ENCODE measurements at regions not wholly inside any gene's neighbourhood (a gene's known extent, or its start where the extent isn't known, plus 50 kb on each side); places are given as distances from the start of the nearest gene placed in this dataset.

DNA sequence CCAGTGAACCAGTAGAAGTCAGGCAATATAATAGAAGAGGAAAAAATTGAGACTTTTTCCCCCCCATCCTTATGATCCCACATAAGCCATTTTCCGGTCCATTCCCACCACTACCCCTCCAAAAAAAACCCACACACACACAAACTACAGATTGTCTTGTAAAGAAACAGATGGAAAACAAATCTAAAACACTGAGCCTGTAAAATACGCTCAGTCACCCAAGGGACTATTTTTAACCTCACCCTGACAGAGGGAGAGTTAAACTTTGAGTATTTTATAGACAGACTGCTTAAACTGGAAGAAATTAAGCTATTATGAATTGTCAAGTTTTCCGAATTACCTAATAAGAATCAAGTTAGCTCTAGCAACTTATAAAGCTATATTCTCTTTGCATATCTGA lies 471.8 kb upstream of the C9orf72 start:
- no TSS peak for BruUV-seq (replicated peaks)
- Histone ChIP-seq H4K20me1 (replicated peaks; ENCODE audit: control insufficient read depth, insufficient read depth, low read length) (no peaks in the 10 kb centered on the region), H3K4me3 (no peak overlapping the region), H3K27me3 (ENCODE audit: control insufficient read depth in 2 of 2, insufficient read depth in 2 of 2, low read length in 2 of 2) (no peaks in the 10 kb centered on the region), H2AFZ (ENCODE audit: low read depth, low read length) (no peak overlapping the region), H3K79me2 (ENCODE audit: control insufficient read depth, insufficient read depth, low read length) (no peaks in the 10 kb centered on the region), H3K36me3 (ENCODE audit: control insufficient read depth, insufficient read depth, low read length) (no peaks in the 10 kb centered on the region), H3K9me3 (replicated peaks; ENCODE audit: control insufficient read depth, insufficient read depth, low read depth, low read length) (no peaks in the 10 kb centered on the region), H3K4me1 (replicated peaks in 1 of 2; ENCODE audit: control insufficient read depth in 2 of 2, insufficient read depth in 2 of 2, low read length in 2 of 2) (no peaks in the 10 kb centered on the region), H3K9ac (ENCODE audit: insufficient read depth in 1 of 2, low read depth in 2 of 2, low read length in 2 of 2) (no peak overlapping the region), H3K27ac (ENCODE audit: extremely low read depth, low read depth, low read length) (no peak overlapping the region), H3K4me2 (ENCODE audit: insufficient read depth, low read length) (no peak overlapping the region), H3K9me1 (ENCODE audit: control insufficient read depth, insufficient read depth, low read length) (no peaks in the 10 kb centered on the region)
- ATAC-seq (no peak), FAIRE-seq (no peak), DNase-seq (ENCODE audit: extremely low read depth in 1 of 4, low spot score in 3 of 4) (no peak)
- intact Hi-C loops (cut with micrococcal nuclease): no loop called here
- no peak for TF ChIP-seq BCOR (IDR thresholded peaks at IDR 0.05)
- TF ChIP-seq, protein P1, sequence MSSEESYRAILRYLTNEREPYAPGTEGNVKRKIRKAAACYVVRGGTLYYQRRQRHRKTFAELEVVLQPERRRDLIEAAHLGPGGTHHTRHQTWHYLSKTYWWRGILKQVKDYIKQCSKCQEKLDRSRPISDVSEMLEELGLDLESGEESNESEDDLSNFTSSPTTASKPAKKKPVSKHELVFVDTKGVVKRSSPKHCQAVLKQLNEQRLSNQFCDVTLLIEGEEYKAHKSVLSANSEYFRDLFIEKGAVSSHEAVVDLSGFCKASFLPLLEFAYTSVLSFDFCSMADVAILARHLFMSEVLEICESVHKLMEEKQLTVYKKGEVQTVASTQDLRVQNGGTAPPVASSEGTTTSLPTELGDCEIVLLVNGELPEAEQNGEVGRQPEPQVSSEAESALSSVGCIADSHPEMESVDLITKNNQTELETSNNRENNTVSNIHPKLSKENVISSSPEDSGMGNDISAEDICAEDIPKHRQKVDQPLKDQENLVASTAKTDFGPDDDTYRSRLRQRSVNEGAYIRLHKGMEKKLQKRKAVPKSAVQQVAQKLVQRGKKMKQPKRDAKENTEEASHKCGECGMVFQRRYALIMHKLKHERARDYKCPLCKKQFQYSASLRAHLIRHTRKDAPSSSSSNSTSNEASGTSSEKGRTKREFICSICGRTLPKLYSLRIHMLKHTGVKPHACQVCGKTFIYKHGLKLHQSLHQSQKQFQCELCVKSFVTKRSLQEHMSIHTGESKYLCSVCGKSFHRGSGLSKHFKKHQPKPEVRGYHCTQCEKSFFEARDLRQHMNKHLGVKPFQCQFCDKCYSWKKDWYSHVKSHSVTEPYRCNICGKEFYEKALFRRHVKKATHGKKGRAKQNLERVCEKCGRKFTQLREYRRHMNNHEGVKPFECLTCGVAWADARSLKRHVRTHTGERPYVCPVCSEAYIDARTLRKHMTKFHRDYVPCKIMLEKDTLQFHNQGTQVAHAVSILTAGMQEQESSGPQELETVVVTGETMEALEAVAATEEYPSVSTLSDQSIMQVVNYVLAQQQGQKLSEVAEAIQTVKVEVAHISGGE (CRISPR knock-in tag; IDR thresholded peaks at IDR 0.05): no peak
- CTCF ChIA-PET (ENCODE audit: low intra/inter-chr PET ratio): no interaction called here
- POLR2A ChIA-PET: no interaction called here
- WGBS (ENCODE audit: insufficient coverage, low coverage, missing lambda C conversion rate): no CpG with 5 or more reads among the region's 3 CpGs
- in situ Hi-C loops (cut with MboI): no loop called here

DNA sequence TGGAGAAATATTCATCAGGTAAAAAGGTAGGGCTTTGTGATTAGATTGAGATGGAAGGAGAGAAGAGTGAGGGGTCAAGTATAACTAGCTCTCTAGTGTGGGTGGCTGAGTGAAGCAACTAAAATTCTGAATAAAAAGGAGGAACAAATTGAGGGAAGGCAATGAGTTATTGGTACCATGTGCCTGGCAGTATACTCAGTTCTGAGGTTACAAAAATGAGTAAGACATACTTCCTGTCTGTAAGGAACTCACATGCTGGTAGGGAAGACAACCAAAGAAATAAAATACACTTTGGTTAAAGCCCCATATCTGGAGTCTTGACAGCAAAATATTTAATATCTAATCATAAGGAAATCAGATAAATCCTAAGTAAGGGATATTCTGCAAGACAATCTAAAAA lies 476.8 kb upstream of the C9orf72 start:
- H3K79me2 ChIP-seq (ENCODE audit: control insufficient read depth, insufficient read depth, low read length): no peaks in the 10 kb centered on the region
- ChIA-PET CTCF (ENCODE audit: low intra/inter-chr PET ratio) (no interaction called here), POLR2A (no interaction called here)
- no peak for TF ChIP-seq ZNF445 (CRISPR knock-in tag; IDR thresholded peaks at IDR 0.05; ENCODE audit: low read depth)
- no peaks in the 10 kb centered on the region for H3K27me3 ChIP-seq (ENCODE audit: control insufficient read depth in 2 of 2, insufficient read depth in 2 of 2, low read length in 2 of 2)
- H3K4me3 ChIP-seq: no peak overlapping the region
- no peaks in the 10 kb centered on the region for H3K36me3 ChIP-seq (ENCODE audit: control insufficient read depth, insufficient read depth, low read length)
- no peak overlapping the region for H3K4me2 ChIP-seq (ENCODE audit: insufficient read depth, low read length)
- H3K4me1 ChIP-seq (replicated peaks in 1 of 2; ENCODE audit: control insufficient read depth in 2 of 2, insufficient read depth in 2 of 2, low read length in 2 of 2): no peaks in the 10 kb centered on the region
- no peak overlapping the region for H2AFZ ChIP-seq (ENCODE audit: low read depth, low read length)
- H3K27ac ChIP-seq (ENCODE audit: extremely low read depth, low read depth, low read length): no peak overlapping the region
- in situ Hi-C loops (cut with MboI): no loop called here
- intact Hi-C loops (cut with micrococcal nuclease): no loop called here
- BruUV-seq (replicated peaks): no TSS peak
- no peaks in the 10 kb centered on the region for H4K20me1 ChIP-seq (replicated peaks; ENCODE audit: control insufficient read depth, insufficient read depth, low read length)
- H3K9me3 ChIP-seq (replicated peaks; ENCODE audit: control insufficient read depth, insufficient read depth, low read depth, low read length): no peaks in the 10 kb centered on the region
- no peak for DNase-seq (ENCODE audit: extremely low read depth in 1 of 4, low spot score in 3 of 4)
- no peaks in the 10 kb centered on the region for H3K9me1 ChIP-seq (ENCODE audit: control insufficient read depth, insufficient read depth, low read length)
- no peak overlapping the region for H3K9ac ChIP-seq (ENCODE audit: insufficient read depth in 1 of 2, low read depth in 2 of 2, low read length in 2 of 2)
- ATAC-seq: no peak
- FAIRE-seq: no peak

Measured in K562 (cell line).